ENCODE measurements at regions not wholly inside any gene's neighbourhood (a gene's known extent, or its start where the extent isn't known, plus 50 kb on each side); places are given as distances from the start of the nearest gene placed in this dataset.

DNA sequence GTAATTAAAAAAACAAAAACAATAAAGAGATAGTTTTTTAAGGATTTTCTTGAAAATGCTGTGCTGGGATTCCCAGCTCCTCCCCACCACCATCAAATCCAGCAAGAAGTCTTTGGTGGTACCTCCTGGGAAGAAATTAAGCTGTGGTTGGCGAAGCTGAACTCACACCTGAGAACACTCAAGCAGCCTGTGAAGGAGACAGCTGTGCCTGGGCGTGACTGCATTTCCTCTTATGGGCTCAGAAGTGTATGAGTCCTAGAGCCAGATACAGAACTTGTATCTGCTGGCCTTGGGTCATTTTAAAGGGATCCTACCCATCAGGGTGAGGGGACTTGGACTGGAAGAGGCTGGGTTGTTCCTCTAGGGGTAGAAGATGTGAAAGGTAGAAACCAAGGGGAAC, 561.2 kb upstream of the SGCD start:
- TF ChIP-seq, protein P1, sequence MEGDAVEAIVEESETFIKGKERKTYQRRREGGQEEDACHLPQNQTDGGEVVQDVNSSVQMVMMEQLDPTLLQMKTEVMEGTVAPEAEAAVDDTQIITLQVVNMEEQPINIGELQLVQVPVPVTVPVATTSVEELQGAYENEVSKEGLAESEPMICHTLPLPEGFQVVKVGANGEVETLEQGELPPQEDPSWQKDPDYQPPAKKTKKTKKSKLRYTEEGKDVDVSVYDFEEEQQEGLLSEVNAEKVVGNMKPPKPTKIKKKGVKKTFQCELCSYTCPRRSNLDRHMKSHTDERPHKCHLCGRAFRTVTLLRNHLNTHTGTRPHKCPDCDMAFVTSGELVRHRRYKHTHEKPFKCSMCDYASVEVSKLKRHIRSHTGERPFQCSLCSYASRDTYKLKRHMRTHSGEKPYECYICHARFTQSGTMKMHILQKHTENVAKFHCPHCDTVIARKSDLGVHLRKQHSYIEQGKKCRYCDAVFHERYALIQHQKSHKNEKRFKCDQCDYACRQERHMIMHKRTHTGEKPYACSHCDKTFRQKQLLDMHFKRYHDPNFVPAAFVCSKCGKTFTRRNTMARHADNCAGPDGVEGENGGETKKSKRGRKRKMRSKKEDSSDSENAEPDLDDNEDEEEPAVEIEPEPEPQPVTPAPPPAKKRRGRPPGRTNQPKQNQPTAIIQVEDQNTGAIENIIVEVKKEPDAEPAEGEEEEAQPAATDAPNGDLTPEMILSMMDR (IDR thresholded peaks at IDR 0.05; ENCODE audit: low read depth, low read length, missing input control): no peak
- TF ChIP-seq, protein P2, sequence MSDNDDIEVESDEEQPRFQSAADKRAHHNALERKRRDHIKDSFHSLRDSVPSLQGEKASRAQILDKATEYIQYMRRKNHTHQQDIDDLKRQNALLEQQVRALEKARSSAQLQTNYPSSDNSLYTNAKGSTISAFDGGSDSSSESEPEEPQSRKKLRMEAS (IDR thresholded peaks at IDR 0.05): no peak

Measured in liver (tissue), 2 donors.